Liver (tissue), 8 donors: ENCODE measurements at regions not wholly inside any gene's neighbourhood (a gene's known extent, or its start where the extent isn't known, plus 50 kb on each side); places are given as distances from the start of the nearest gene placed in this dataset.

Experiments used
- DNase-seq: peaks from one replicate; pipeline ENCODE4 v3.0.0-alpha.2; 2017; ENCODE audit warnings: low spot score
- H3K27ac ChIP-seq, 2 donors: one replicate each; pipeline ENCODE4 v1.7.0; 2013; ENCODE audit warnings: inconsistent platforms in 2 of 2, low read length in 2 of 2, control low read depth in 1 of 2, low read depth in 1 of 2, mild to moderate bottlenecking in 1 of 2
- H3K27me3 ChIP-seq, 4 donors: one replicate each; pipeline versions ENCODE4 v1.6.1 to v1.7.0; 2013; ENCODE audit warnings: low read length in 3 of 4, inconsistent platforms in 1 of 4, mild to moderate bottlenecking in 1 of 4, moderate library complexity in 1 of 4; ENCODE audit not compliant: control insufficient read depth in 4 of 4, insufficient read depth in 4 of 4
- H3K36me3 ChIP-seq, 4 donors: one replicate each; pipeline versions ENCODE4 v1.6.1 to v1.7.0; 2013; ENCODE audit warnings: low read length in 3 of 4, mild to moderate bottlenecking in 3 of 4, low read depth in 1 of 4, moderate library complexity in 1 of 4; ENCODE audit not compliant: control insufficient read depth in 4 of 4, insufficient read depth in 3 of 4
- H3K4me1 ChIP-seq, 4 donors: one replicate each; pipeline versions ENCODE4 v1.6.1 to v1.7.0; 2013; ENCODE audit warnings: low read length in 3 of 4, mild to moderate bottlenecking in 3 of 4, moderate library complexity in 1 of 4; ENCODE audit not compliant: control insufficient read depth in 4 of 4, insufficient read depth in 4 of 4
- H3K4me3 ChIP-seq, 3 donors: one replicate each; pipeline versions ENCODE4 v1.6.1 to v1.7.0; 2013; ENCODE audit warnings: low read length in 3 of 3, control low read depth in 1 of 3, low read depth in 1 of 3, mild to moderate bottlenecking in 1 of 3
- H3K9ac ChIP-seq, 2 donors: one replicate each; pipeline ENCODE4 v1.7.0; 2013; ENCODE audit warnings: low read length in 2 of 2, mild to moderate bottlenecking in 2 of 2, moderate library complexity in 2 of 2, control low read depth in 1 of 2, low read depth in 1 of 2
- H3K9me3 ChIP-seq, 4 donors: one replicate each; pipeline versions ENCODE4 v1.6.1 to v1.7.0; 2013; ENCODE audit warnings: low read length in 3 of 4; ENCODE audit not compliant: control insufficient read depth in 4 of 4
- CTCF ChIP-seq: fragments of 150-350 bp; IDR thresholded peaks from 2 replicates; pipeline ENCODE4 v1.5.1; 2017; ENCODE audit warnings: improper control_type of control experiment, low read depth, low read length; ENCODE audit not compliant: missing input control
- EGR1 ChIP-seq, 2 donors: IDR thresholded peaks; 2 replicates each; pipeline ENCODE4 v1.6.1; 2016 to 2018; ENCODE audit warnings: antibody characterized with exemption in 2 of 2, low read depth in 2 of 2
- FOXA1 ChIP-seq: IDR thresholded peaks from 2 replicates; pipeline ENCODE4 v1.6.1; 2016; ENCODE audit warnings: antibody characterized with exemption
- FOXA2 ChIP-seq: IDR thresholded peaks from 2 replicates; pipeline ENCODE4 v1.6.1; 2016; ENCODE audit warnings: antibody characterized with exemption
- GABPA ChIP-seq, 2 donors: IDR thresholded peaks in 1 of 2; conservative IDR thresholded peaks in 1 of 2; 2 replicates each; pipeline ENCODE4 v1.6.1; 2016; ENCODE audit warnings: antibody characterized with exemption in 2 of 2, mild to moderate bottlenecking in 1 of 2, moderate library complexity in 1 of 2
- HNF4A ChIP-seq, 2 donors: conservative IDR thresholded peaks; 2 replicates each; pipeline ENCODE4 v1.6.1; 2016; ENCODE audit warnings: antibody characterized with exemption in 2 of 2, mild to moderate bottlenecking in 2 of 2
- HNF4G ChIP-seq: IDR thresholded peaks from 2 replicates; pipeline ENCODE4 v1.6.1; 2016; ENCODE audit warnings: antibody characterized with exemption
- JUND ChIP-seq, 2 donors: IDR thresholded peaks; 2 replicates each; pipeline ENCODE4 v1.6.1; 2016; ENCODE audit warnings: antibody characterized with exemption in 2 of 2
- MAX ChIP-seq: IDR thresholded peaks from 2 replicates; pipeline ENCODE4 v1.6.1; 2016; ENCODE audit warnings: antibody characterized with exemption
- NR2F2 ChIP-seq: IDR thresholded peaks from 2 replicates; pipeline ENCODE4 v1.6.1; 2016; ENCODE audit warnings: antibody characterized with exemption
- RAD21 ChIP-seq, 2 donors: IDR thresholded peaks; 2 replicates each; pipeline ENCODE4 v1.6.1; 2016; ENCODE audit warnings: antibody characterized with exemption in 2 of 2, mild to moderate bottlenecking in 2 of 2
- REST ChIP-seq: IDR thresholded peaks from 2 replicates; pipeline ENCODE4 v1.6.1; 2016; ENCODE audit warnings: antibody characterized with exemption, mild to moderate bottlenecking
- RXRA ChIP-seq, 2 donors: IDR thresholded peaks; 2 replicates each; pipeline ENCODE4 v1.6.1; 2017 to 2018; ENCODE audit warnings: antibody characterized with exemption in 2 of 2, mild to moderate bottlenecking in 1 of 2
- SP1 ChIP-seq: IDR thresholded peaks from 2 replicates; pipeline ENCODE4 v1.6.1; 2018; ENCODE audit warnings: antibody characterized with exemption, mild to moderate bottlenecking
- TAF1 ChIP-seq: conservative IDR thresholded peaks from 2 replicates; pipeline ENCODE4 v1.6.1; 2016; ENCODE audit warnings: antibody characterized with exemption, mild to moderate bottlenecking
- YY1 ChIP-seq: IDR thresholded peaks from 2 replicates; pipeline ENCODE4 v1.6.1; 2016; ENCODE audit warnings: antibody characterized with exemption, mild to moderate bottlenecking
- WGBS: extraction: QIAGEN DNeasy Blood & Tissue Kit; methylation state at CpG from one replicate; pipeline ENCODE4 v1.1.7; 2013; 5-methylcytosine and 5-hydroxymethylcytosine counted together
- TF ChIP-seq, protein P1 (sequence below): IDR thresholded peaks from 2 replicates; pipeline ENCODE4 v1.6.1; 2016; ENCODE audit warnings: antibody characterized with exemption
- donor health status: healthy.
- donor health status: healthy.
- donor health status: healthy.
- donor health status: healthy.
- donor health status: healthy.

GRCh38 chr13:78317030-78317429 is 286.3 kb downstream of the POU4F1 start:
- Histone ChIP-seq H3K36me3 (no peaks in the 10 kb centered on the region), H3K27me3 (peaks cover 0 to 2% (median 0%) of the 10 kb centered on the region in 4 donors), H3K4me1 (no peaks in the 10 kb centered on the region), H3K4me3 (no peak overlapping the region), H3K9me3 (no peaks in the 10 kb centered on the region), H3K27ac (no peak overlapping the region), H3K9ac (no peak overlapping the region)
- no peak for TF ChIP-seq GABPA (IDR thresholded peaks at IDR 0.05 in 1 of 2, conservative IDR thresholded peaks at IDR 0.05 in 1 of 2)
- peak; percentile 84 to 86 for TF ChIP-seq RAD21 (IDR thresholded peaks at IDR 0.05)
- TF ChIP-seq NR2F2: no peak
- no peak for TF ChIP-seq HNF4A (conservative IDR thresholded peaks at IDR 0.05)
- no peak for TF ChIP-seq MAX
- no peak for TF ChIP-seq JUND (IDR thresholded peaks at IDR 0.05)
- no peak for TF ChIP-seq FOXA2
- TF ChIP-seq YY1: no peak
- TF ChIP-seq TAF1: no peak
- TF ChIP-seq RXRA (IDR thresholded peaks at IDR 0.05): no peak
- TF ChIP-seq SP1: no peak
- TF ChIP-seq, protein P1, sequence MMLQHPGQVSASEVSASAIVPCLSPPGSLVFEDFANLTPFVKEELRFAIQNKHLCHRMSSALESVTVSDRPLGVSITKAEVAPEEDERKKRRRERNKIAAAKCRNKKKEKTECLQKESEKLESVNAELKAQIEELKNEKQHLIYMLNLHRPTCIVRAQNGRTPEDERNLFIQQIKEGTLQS: no peak
- TF ChIP-seq HNF4G: no peak
- TF ChIP-seq CTCF: peak; percentile 59
- no peak for TF ChIP-seq FOXA1
- TF ChIP-seq EGR1 (IDR thresholded peaks at IDR 0.05; ENCODE audit: low read depth in 2 of 2): no peak
- no peak for TF ChIP-seq REST
- DNase-seq: no peak

- no peak overlapping the region for H3K9ac ChIP-seq
- no peak overlapping the region for H3K4me3 ChIP-seq
- no peak for DNase-seq
- peaks cover 0 to 2% (median 0%) of the 10 kb centered on the region in 4 donors for H3K27me3 ChIP-seq
- H3K27ac ChIP-seq: no peak overlapping the region
- no peaks in the 10 kb centered on the region for H3K36me3 ChIP-seq
- 57% methylated on average over 4 of the region's 4 CpGs for WGBS
- peaks cover 0 to 3% (median 0%) of the 10 kb centered on the region in 4 donors for H3K4me1 ChIP-seq
- H3K9me3 ChIP-seq: no peaks in the 10 kb centered on the region
- TF ChIP-seq HNF4G (no peak), YY1 (no peak), REST (no peak), FOXA1 (no peak), MAX (no peak), EGR1 (IDR thresholded peaks at IDR 0.05; ENCODE audit: low read depth in 2 of 2) (no peak), GABPA (IDR thresholded peaks at IDR 0.05 in 1 of 2, conservative IDR thresholded peaks at IDR 0.05 in 1 of 2) (no peak), TAF1 (no peak), JUND (IDR thresholded peaks at IDR 0.05) (no peak), CTCF (no peak), NR2F2 (no peak)
Measured at GRCh38 chr13:78309497-78310180, 293.7 kb downstream of the POU4F1 start.
